IMR-90 (cell line): ENCODE measurements at regions not wholly inside any gene's neighbourhood (a gene's known extent, or its start where the extent isn't known, plus 50 kb on each side); places are given as distances from the start of the nearest gene placed in this dataset.

Source experiments
- ATAC-seq: fragments of 200-7000 bp; cut with Tn5 transposase; 2 replicates; pipeline ENCODE4 v1.9.1; 2020; ENCODE audit warnings: low read depth, mild to moderate bottlenecking, moderate library complexity
- BruUV-seq: library from RNA; stranded (reverse); fragments of 400-500 nt; replicated peaks from 2 replicates; lab custom pipeline; 2021; lab: Mats Ljungman, UMichigan
- CTCF ChIA-PET: fragments of 300-600 bp; formaldehyde crosslinking; extraction: SDS; loops from one replicate; lab custom pipeline; 2021; ENCODE audit warnings: antibody characterized with exemption; lab: Yijun Ruan, JAX
- POLR2A ChIA-PET: fragments of 300-600 bp; sonication (Branson Sonifier 250); formaldehyde crosslinking; loops from one replicate; lab custom pipeline; 2022; ENCODE audit warnings: antibody characterized with exemption; ENCODE audit not compliant: unreplicated experiment; lab: Charles Lee
- DNase-seq: peaks from one replicate; pipeline ENCODE4 v3.0.0; 2013
- H2AFZ ChIP-seq: replicated peaks from 2 replicates; pipeline ENCODE3; 2013; ENCODE audit warnings: low read length, mild to moderate bottlenecking; ENCODE audit not compliant: poor library complexity
- H2AK5ac ChIP-seq: 2 replicates; pipeline ENCODE4 v1.6.1; 2013; ENCODE audit warnings: low read depth, low read length, inconsistent platforms
- H2AK9ac ChIP-seq: replicated peaks from 2 replicates; pipeline ENCODE3; 2013; ENCODE audit warnings: mild to moderate bottlenecking, low read depth, low read length, moderate library complexity; ENCODE audit not compliant: poor library complexity
- H2BK120ac ChIP-seq: 2 replicates; pipeline ENCODE4 v1.6.1; 2013; ENCODE audit warnings: low read depth, low read length, inconsistent platforms
- H2BK15ac ChIP-seq: 3 replicates; pipeline ENCODE4 v1.6.1; 2013; ENCODE audit warnings: low read depth, low read length, inconsistent platforms
- H2BK20ac ChIP-seq: 2 replicates; pipeline ENCODE4 v1.6.1; 2013; ENCODE audit warnings: low read depth, mild to moderate bottlenecking, inconsistent platforms, low read length, moderate library complexity
- H2BK5ac ChIP-seq: 2 replicates; pipeline ENCODE4 v1.6.1; 2013; ENCODE audit warnings: mild to moderate bottlenecking, low read depth, low read length, inconsistent platforms; ENCODE audit not compliant: poor library complexity, severe bottlenecking
- H3K14ac ChIP-seq: replicated peaks from 2 replicates; pipeline ENCODE4 v1.6.1; 2013; ENCODE audit warnings: low read depth, low read length, inconsistent platforms
- H3K18ac ChIP-seq: 2 replicates; pipeline ENCODE4 v1.6.1; 2013; ENCODE audit warnings: low read depth, low read length, control low read depth
- H3K23ac ChIP-seq: 2 replicates; pipeline ENCODE4 v1.6.1; 2013; ENCODE audit warnings: low read depth, low read length, inconsistent platforms
- H3K27ac ChIP-seq: 2 replicates; pipeline ENCODE4 v1.5.1; 2013; ENCODE audit warnings: mild to moderate bottlenecking, control low read depth, low read length; ENCODE audit not compliant: insufficient read depth
- H3K27me3 ChIP-seq: 2 replicates; pipeline ENCODE4 v1.6.1; 2013; ENCODE audit warnings: low read length; ENCODE audit not compliant: control insufficient read depth, insufficient read depth
- H3K36me3 ChIP-seq: 2 replicates; pipeline ENCODE4 v1.6.1; 2013; ENCODE audit warnings: low read length, mixed read lengths; ENCODE audit not compliant: control insufficient read depth, insufficient read depth
- H3K4ac ChIP-seq: 2 replicates; pipeline ENCODE4 v1.6.1; 2013; ENCODE audit warnings: low read depth, low read length, inconsistent platforms
- H3K4me1 ChIP-seq: 2 replicates; pipeline ENCODE4 v1.6.1; 2013; ENCODE audit warnings: low read length, mixed read lengths; ENCODE audit not compliant: control insufficient read depth, insufficient read depth
- H3K4me2 ChIP-seq: 2 replicates; pipeline ENCODE4 v1.6.1; 2013; ENCODE audit warnings: low read depth, mild to moderate bottlenecking, control low read depth, low read length, moderate library complexity
- H3K4me3 ChIP-seq: 2 replicates; pipeline ENCODE4 v1.5.1; 2013; ENCODE audit warnings: low read depth, mild to moderate bottlenecking, control low read depth, low read length, moderate library complexity; ENCODE audit not compliant: insufficient read depth
- H3K56ac ChIP-seq: 2 replicates; pipeline ENCODE4 v1.6.1; 2013; ENCODE audit warnings: low read length, inconsistent platforms; ENCODE audit not compliant: insufficient read depth; ENCODE audit errors: extremely low read depth
- H3K79me1 ChIP-seq, 2 experiments: 2 replicates each; pipeline ENCODE4 v1.6.1; 2013; ENCODE audit warnings: low read length in 2 of 2, inconsistent platforms in 1 of 2, low read depth in 1 of 2
- H3K9ac ChIP-seq: 2 replicates; pipeline ENCODE4 v1.6.1; 2013; ENCODE audit warnings: low read depth, low read length, control low read depth
- H3K9me1 ChIP-seq: 2 replicates; pipeline ENCODE4 v1.6.1; 2013; ENCODE audit warnings: low read length, inconsistent platforms; ENCODE audit not compliant: insufficient read depth
- H3K9me3 ChIP-seq: 2 replicates; pipeline ENCODE4 v1.6.1; 2013; ENCODE audit warnings: low read length; ENCODE audit not compliant: control insufficient read depth, insufficient read depth
- H4K20me1 ChIP-seq: 2 replicates; pipeline ENCODE4 v1.6.1; 2013; ENCODE audit warnings: low read length, inconsistent platforms; ENCODE audit not compliant: insufficient read depth
- H4K5ac ChIP-seq: 2 replicates; pipeline ENCODE4 v1.6.1; 2013; ENCODE audit warnings: mild to moderate bottlenecking, low read depth, low read length, control low read depth
- H4K8ac ChIP-seq, 2 experiments: 2 replicates each; pipeline ENCODE4 v1.6.1; 2013; ENCODE audit warnings: low read depth in 2 of 2, low read length in 2 of 2, control low read depth in 1 of 2, inconsistent platforms in 1 of 2
- H4K91ac ChIP-seq: 2 replicates; pipeline ENCODE4 v1.6.1; 2013; ENCODE audit warnings: low read depth, low read length, inconsistent platforms; ENCODE audit not compliant: insufficient read depth
- CEBPB ChIP-seq: IDR thresholded peaks from 2 replicates; pipeline ENCODE4 v1.6.1; 2012; ENCODE audit warnings: low read depth, low read length, improper control_type of control experiment
- CHD1 ChIP-seq: IDR thresholded peaks from 2 replicates; pipeline ENCODE4 v1.6.1; 2012; ENCODE audit warnings: low read depth, low read length, improper control_type of control experiment
- ELK1 ChIP-seq: fragments of 150-350 bp; IDR thresholded peaks from 2 replicates; pipeline ENCODE4 v1.6.1; 2016; ENCODE audit warnings: low read depth, mild to moderate bottlenecking, low read length, moderate library complexity, borderline replicate concordance
- FOS ChIP-seq: fragments of 150-350 bp; IDR thresholded peaks from 2 replicates; pipeline ENCODE4 v1.6.1; 2016; ENCODE audit warnings: low read depth, low read length
- MAZ ChIP-seq: IDR thresholded peaks from 2 replicates; pipeline ENCODE4 v1.6.1; 2012; ENCODE audit warnings: low read depth, mild to moderate bottlenecking, low read length, improper control_type of control experiment, moderate library complexity, borderline replicate concordance
- MXI1 ChIP-seq: IDR thresholded peaks from 2 replicates; pipeline ENCODE4 v1.6.1; 2012; ENCODE audit warnings: low read depth, mild to moderate bottlenecking, low read length, moderate library complexity, borderline replicate concordance
- NFE2L2 ChIP-seq: fragments of 150-350 bp; IDR thresholded peaks from 2 replicates; pipeline ENCODE4 v1.6.1; 2016; ENCODE audit warnings: low read depth, mild to moderate bottlenecking, low read length
- RAD21 ChIP-seq: IDR thresholded peaks from 2 replicates; pipeline ENCODE4 v1.6.1; 2012; ENCODE audit warnings: low read length, improper control_type of control experiment
- RCOR1 ChIP-seq: IDR thresholded peaks from 2 replicates; pipeline ENCODE4 v1.6.1; 2012; ENCODE audit warnings: mild to moderate bottlenecking, low read length, improper control_type of control experiment; ENCODE audit not compliant: insufficient replicate concordance
- RFX5 ChIP-seq: IDR thresholded peaks from 2 replicates; pipeline ENCODE4 v1.8.0; 2012; ENCODE audit warnings: low read depth, mild to moderate bottlenecking, low read length, moderate library complexity
- SMC3 ChIP-seq: fragments of 150-350 bp; IDR thresholded peaks from 2 replicates; pipeline ENCODE4 v1.6.1; 2016; ENCODE audit warnings: low read depth, mild to moderate bottlenecking, antibody characterized with exemption, low read length, moderate library complexity
- USF2 ChIP-seq: fragments of 150-350 bp; IDR thresholded peaks from 2 replicates; pipeline ENCODE4 v1.6.1; 2017; ENCODE audit warnings: mild to moderate bottlenecking, antibody characterized with exemption, low read length, low read depth
- WGBS, 2 experiments: methylation state at CpG; one replicate each; pipeline versions ENCODE4 v1.1.5 to v1.1.7; 2013; ENCODE audit warnings: missing lambda C conversion rate in 2 of 2; ENCODE audit not compliant: insufficient read length in 1 of 2; ENCODE audit errors: extremely low coverage in 2 of 2; 5-methylcytosine and 5-hydroxymethylcytosine counted together
- dilution Hi-C: fragments of 300-500 bp; cut with HindIII; formaldehyde crosslinking; loops from one replicate; pipeline ENCODE4 v1.14.3; 2018; ENCODE audit warnings: low sequenced_read_pairs; ENCODE audit not compliant: unreplicated experiment
- in situ Hi-C: fragments of 300-500 bp; cut with MboI; formaldehyde crosslinking; loops from 3 replicates; pipeline ENCODE4 v1.14.3; 2019; ENCODE audit warnings: low sequenced_read_pairs, inconsistent platforms, mixed read lengths
- intact Hi-C: fragments of 100-400 bp; cut with micrococcal nuclease; formaldehyde crosslinking; loops from 2 replicates; pipeline ENCODE4 v1.10.0; 2022
- TF ChIP-seq, protein P1 (sequence below): conservative IDR thresholded peaks from 2 replicates; pipeline ENCODE4 v1.5.1; 2012; ENCODE audit warnings: mild to moderate bottlenecking, low read depth, low read length, improper control_type of control experiment

- Histone ChIP-seq H3K18ac (no peak overlapping the region), H3K27ac (no peak overlapping the region), H4K8ac (no peak overlapping the region), H4K20me1 (no peaks in the 10 kb centered on the region), H3K23ac (no peak overlapping the region), H4K91ac (no peak overlapping the region), H2AK9ac (no peak overlapping the region), H3K4me3 (no peak overlapping the region), H3K4me1 (no peaks in the 10 kb centered on the region), H3K9me1 (no peaks in the 10 kb centered on the region), H3K14ac (no peak overlapping the region), H2BK15ac (no peak overlapping the region), H3K4me2 (no peak overlapping the region), H3K9me3 (peaks cover 4% of the 10 kb centered on the region; the same call in 1 of the 2 replicates), H3K4ac (no peak overlapping the region), H4K5ac (no peak overlapping the region), H3K9ac (no peak overlapping the region), H2BK120ac (no peak overlapping the region), H2AFZ (no peak overlapping the region), H3K36me3 (no peaks in the 10 kb centered on the region), H2BK20ac (no peak overlapping the region), H2BK5ac (no peak overlapping the region), H3K79me1 (no peaks in the 10 kb centered on the region), H2AK5ac (no peak overlapping the region), H3K27me3 (no peaks in the 10 kb centered on the region), H3K56ac (no peak overlapping the region)
- in situ Hi-C loops, result no loop called here
- ChIA-PET POLR2A (no interaction called here), CTCF (no interaction called here)
- dilution Hi-C loops, result no loop called here
- intact Hi-C loops, result no loop called here
- ATAC-seq (no peak), DNase-seq (no peak)
- WGBS, 2 experiments, result no CpG with 5 or more reads among the region's 3 CpGs
- BruUV-seq, result no TSS peak
- TF ChIP-seq ELK1 (no peak), MAZ (no peak), SMC3 (no peak), FOS (no peak), CHD1 (no peak), CEBPB (no peak), RCOR1 (no peak), MXI1 (no peak), RAD21 (no peak), NFE2L2 (no peak), RFX5 (no peak), USF2 (no peak)
- TF ChIP-seq, protein P1, sequence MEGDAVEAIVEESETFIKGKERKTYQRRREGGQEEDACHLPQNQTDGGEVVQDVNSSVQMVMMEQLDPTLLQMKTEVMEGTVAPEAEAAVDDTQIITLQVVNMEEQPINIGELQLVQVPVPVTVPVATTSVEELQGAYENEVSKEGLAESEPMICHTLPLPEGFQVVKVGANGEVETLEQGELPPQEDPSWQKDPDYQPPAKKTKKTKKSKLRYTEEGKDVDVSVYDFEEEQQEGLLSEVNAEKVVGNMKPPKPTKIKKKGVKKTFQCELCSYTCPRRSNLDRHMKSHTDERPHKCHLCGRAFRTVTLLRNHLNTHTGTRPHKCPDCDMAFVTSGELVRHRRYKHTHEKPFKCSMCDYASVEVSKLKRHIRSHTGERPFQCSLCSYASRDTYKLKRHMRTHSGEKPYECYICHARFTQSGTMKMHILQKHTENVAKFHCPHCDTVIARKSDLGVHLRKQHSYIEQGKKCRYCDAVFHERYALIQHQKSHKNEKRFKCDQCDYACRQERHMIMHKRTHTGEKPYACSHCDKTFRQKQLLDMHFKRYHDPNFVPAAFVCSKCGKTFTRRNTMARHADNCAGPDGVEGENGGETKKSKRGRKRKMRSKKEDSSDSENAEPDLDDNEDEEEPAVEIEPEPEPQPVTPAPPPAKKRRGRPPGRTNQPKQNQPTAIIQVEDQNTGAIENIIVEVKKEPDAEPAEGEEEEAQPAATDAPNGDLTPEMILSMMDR, result no peak
Observed at GRCh38 chr1:181863006-181863405, 198.5 kb downstream of the ZNF648 start.
